NOMO-1 treated with dmso at 0.1 percent for 144 hours (cell line): ENCODE measurements at regions not wholly inside any gene's neighbourhood (a gene's known extent, or its start where the extent isn't known, plus 50 kb on each side); places are given as distances from the start of the nearest gene placed in this dataset.

Experiments used
- DNase-seq: peaks from one replicate; lab custom pipeline; 2025; ENCODE audit not compliant: unreplicated experiment; lab: John Stamatoyannopoulos, UW

DNA sequence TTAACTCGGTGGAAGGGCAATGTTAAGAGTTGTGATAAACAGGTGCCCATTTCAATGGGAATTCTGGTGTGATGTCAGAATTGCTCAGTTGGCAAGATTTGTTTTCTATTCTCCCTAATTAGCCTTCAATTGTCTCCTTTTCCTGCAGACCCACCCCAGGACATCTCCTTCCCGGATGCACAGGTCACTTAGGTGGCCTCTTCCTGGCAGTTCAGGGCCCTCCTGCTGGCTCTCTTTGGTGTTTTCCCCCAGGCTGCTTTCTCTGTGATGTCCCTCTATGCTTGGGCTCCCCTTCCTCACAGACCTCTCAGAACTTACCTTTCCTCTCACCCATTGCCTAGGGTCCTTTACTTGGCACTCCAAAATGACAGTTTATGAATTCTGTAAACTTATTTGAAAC lies 126.3 kb downstream of the GPAT3 start:
- no peak for DNase-seq

- DNase-seq, result no peak
These were observed 125.5 kb downstream of the GPAT3 start for GRCh38 chr4:83661359-83661758.

DNA sequence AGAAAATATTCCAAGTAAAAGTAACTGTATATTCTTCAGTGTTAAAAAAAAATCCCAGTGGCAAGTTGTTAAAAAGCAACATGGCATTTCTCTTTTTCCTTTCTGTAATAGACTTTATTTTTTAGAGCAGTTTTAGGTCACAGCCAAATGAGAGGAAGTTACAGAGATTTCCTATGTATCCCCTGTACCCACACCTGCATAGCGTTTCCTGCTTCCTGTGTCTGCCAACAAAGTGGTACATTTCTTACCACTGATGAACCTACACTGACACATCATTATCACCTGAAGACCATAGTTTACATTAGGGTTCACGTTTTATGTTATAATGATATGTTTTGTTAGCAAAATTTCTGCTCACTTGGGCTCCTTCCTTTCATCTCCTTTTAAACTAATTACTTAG lies 124.7 kb downstream of the GPAT3 start:
- DNase-seq, result no peak

- no peak for DNase-seq
These were observed 122.9 kb downstream of the GPAT3 start for GRCh38 chr4:83658806-83659205.

DNA sequence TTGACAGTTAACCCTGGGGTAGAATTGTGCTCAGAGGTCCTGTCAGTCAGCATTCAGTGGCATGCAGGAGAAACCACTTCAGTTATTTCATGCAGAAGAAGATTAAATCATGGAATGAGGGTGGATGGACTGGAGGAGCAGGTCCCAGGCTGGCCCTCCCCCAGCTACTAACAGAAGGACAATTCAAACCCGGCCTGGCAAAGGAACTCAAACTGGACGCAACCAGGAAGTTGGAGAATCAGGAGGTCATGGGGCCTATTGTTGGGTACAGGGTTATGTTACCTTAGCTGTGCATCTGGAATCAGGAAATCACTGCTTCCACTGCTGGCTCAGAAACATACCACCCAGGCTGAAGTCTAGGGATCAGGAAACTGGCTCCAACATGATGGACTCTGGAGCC lies 121.4 kb downstream of the GPAT3 start:
- DNase-seq, result no peak
